HEK293 (cell line): ENCODE measurements at regions not wholly inside any gene's neighbourhood (a gene's known extent, or its start where the extent isn't known, plus 50 kb on each side); places are given as distances from the start of the nearest gene placed in this dataset.

Experiments
- PRDM1 ChIP-seq: fragments of 450-650 bp; formaldehyde crosslinking; IDR thresholded peaks from 2 replicates; pipeline ENCODE4; 2016; ENCODE audit warnings: missing biosample characterization, missing genetic modification characterization
- YY1 ChIP-seq: fragments of 450-650 bp; formaldehyde crosslinking; IDR thresholded peaks from 2 replicates; pipeline ENCODE4 v1.5.1; 2018; ENCODE audit warnings: missing biosample characterization, missing genetic modification characterization
- ZNF146 ChIP-seq: fragments of 450-650 bp; formaldehyde crosslinking; IDR thresholded peaks from 2 replicates; pipeline ENCODE4 v1.5.1; 2016; ENCODE audit warnings: missing biosample characterization, missing genetic modification characterization
- ZNF292 ChIP-seq: fragments of 450-650 bp; formaldehyde crosslinking; IDR thresholded peaks from 2 replicates; pipeline ENCODE4 v1.5.1; 2016; ENCODE audit warnings: low read depth, missing biosample characterization, missing genetic modification characterization, borderline replicate concordance
- ZNF404 ChIP-seq: fragments of 450-650 bp; formaldehyde crosslinking; IDR thresholded peaks from 2 replicates; pipeline ENCODE4 v1.5.1; 2017; ENCODE audit warnings: missing biosample characterization, missing genetic modification characterization
- ZNF530 ChIP-seq: fragments of 450-650 bp; formaldehyde crosslinking; IDR thresholded peaks from 2 replicates; pipeline ENCODE4 v1.5.1; 2016; ENCODE audit warnings: low read depth, missing biosample characterization, missing genetic modification characterization
- ZNF571 ChIP-seq: fragments of 450-650 bp; formaldehyde crosslinking; IDR thresholded peaks from 2 replicates; pipeline ENCODE4 v1.5.0; 2017; ENCODE audit warnings: missing biosample characterization, missing genetic modification characterization
- ZNF670 ChIP-seq: fragments of 450-650 bp; formaldehyde crosslinking; IDR thresholded peaks from 2 replicates; pipeline ENCODE4 v1.5.1; 2016; ENCODE audit warnings: missing biosample characterization, missing genetic modification characterization, low read depth
- ZNF777 ChIP-seq: fragments of 450-650 bp; formaldehyde crosslinking; IDR thresholded peaks from 2 replicates; pipeline ENCODE4 v1.5.1; 2017; ENCODE audit warnings: missing biosample characterization, missing genetic modification characterization, borderline replicate concordance
- TF ChIP-seq, protein P1 (sequence below): fragments of 450-650 bp; formaldehyde crosslinking; IDR thresholded peaks from 2 replicates; pipeline ENCODE4 v1.5.1; 2016; ENCODE audit warnings: missing biosample characterization, missing genetic modification characterization
- TF ChIP-seq, protein P2 (sequence below): fragments of 450-650 bp; formaldehyde crosslinking; IDR thresholded peaks from 2 replicates; pipeline ENCODE4 v1.5.1; 2016; ENCODE audit warnings: missing biosample characterization, missing genetic modification characterization, low read depth
- TF ChIP-seq, protein P3 (sequence below): fragments of 450-650 bp; formaldehyde crosslinking; optimal IDR thresholded peaks from 2 replicates; pipeline ENCODE3; 2016; ENCODE audit warnings: missing biosample characterization, mild to moderate bottlenecking, missing genetic modification characterization
- TF ChIP-seq, protein P4 (sequence below): IDR thresholded peaks from 2 replicates; pipeline ENCODE4 v1.6.1; 2011; ENCODE audit warnings: mild to moderate bottlenecking, low read depth, low read length, borderline replicate concordance
- TF ChIP-seq, protein P5 (sequence below): fragments of 450-650 bp; formaldehyde crosslinking; IDR thresholded peaks from 2 replicates; pipeline ENCODE4 v1.5.1; 2017; ENCODE audit warnings: missing biosample characterization, missing genetic modification characterization

DNA sequence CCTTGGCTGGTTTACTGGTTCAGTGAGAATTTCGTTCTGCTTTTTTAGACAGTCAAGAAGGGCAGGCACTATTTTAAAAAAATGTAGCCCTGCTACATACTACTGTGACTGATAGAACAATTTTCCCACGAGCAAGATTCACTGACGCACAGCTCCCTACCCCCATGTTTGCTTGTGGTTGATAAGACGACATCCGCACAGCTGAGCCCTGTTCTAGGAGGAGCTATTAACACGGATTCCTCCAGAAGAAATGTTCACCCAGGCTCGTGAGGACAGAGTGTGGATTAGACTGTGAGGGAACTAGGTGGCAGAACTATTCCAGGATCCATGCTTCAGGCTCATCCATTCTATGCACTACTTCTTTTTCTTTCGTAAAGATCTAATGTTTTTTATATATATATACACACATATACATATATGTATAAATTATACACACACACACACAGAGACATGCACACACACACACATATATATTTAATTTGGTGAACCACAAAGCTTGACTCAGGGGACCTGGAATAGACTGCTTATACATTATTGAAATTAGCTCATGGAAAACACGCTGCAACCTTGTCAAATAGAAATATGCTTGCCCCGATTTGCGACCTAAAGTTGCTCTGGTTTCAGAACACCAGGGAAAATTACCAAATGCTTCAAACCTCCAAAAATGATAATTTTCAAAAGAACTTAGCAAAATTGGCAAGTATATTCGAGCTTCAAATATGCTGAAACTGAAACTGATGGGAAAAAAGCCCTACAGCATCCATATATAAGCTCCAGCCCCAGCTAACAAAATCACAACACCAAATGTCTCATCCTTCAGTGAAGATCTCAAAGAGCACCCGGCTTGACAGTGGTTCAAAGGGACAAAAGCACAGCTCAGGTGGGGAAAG, 370.4 kb downstream of the SOCS6 start:
- TF ChIP-seq PRDM1 (tag by site-specific recombination) (no peak), YY1 (tag by site-specific recombination) (no peak), ZNF777 (tag by site-specific recombination) (no peak), ZNF146 (no peak), ZNF670 (tag by site-specific recombination) (no peak), ZNF530 (no peak), ZNF404 (tag by site-specific recombination) (no peak), ZNF292 (tag by site-specific recombination) (no peak), ZNF571 (tag by site-specific recombination) (no peak)
- TF ChIP-seq, protein P1, sequence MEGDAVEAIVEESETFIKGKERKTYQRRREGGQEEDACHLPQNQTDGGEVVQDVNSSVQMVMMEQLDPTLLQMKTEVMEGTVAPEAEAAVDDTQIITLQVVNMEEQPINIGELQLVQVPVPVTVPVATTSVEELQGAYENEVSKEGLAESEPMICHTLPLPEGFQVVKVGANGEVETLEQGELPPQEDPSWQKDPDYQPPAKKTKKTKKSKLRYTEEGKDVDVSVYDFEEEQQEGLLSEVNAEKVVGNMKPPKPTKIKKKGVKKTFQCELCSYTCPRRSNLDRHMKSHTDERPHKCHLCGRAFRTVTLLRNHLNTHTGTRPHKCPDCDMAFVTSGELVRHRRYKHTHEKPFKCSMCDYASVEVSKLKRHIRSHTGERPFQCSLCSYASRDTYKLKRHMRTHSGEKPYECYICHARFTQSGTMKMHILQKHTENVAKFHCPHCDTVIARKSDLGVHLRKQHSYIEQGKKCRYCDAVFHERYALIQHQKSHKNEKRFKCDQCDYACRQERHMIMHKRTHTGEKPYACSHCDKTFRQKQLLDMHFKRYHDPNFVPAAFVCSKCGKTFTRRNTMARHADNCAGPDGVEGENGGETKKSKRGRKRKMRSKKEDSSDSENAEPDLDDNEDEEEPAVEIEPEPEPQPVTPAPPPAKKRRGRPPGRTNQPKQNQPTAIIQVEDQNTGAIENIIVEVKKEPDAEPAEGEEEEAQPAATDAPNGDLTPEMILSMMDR = no peak
- TF ChIP-seq, protein P2, sequence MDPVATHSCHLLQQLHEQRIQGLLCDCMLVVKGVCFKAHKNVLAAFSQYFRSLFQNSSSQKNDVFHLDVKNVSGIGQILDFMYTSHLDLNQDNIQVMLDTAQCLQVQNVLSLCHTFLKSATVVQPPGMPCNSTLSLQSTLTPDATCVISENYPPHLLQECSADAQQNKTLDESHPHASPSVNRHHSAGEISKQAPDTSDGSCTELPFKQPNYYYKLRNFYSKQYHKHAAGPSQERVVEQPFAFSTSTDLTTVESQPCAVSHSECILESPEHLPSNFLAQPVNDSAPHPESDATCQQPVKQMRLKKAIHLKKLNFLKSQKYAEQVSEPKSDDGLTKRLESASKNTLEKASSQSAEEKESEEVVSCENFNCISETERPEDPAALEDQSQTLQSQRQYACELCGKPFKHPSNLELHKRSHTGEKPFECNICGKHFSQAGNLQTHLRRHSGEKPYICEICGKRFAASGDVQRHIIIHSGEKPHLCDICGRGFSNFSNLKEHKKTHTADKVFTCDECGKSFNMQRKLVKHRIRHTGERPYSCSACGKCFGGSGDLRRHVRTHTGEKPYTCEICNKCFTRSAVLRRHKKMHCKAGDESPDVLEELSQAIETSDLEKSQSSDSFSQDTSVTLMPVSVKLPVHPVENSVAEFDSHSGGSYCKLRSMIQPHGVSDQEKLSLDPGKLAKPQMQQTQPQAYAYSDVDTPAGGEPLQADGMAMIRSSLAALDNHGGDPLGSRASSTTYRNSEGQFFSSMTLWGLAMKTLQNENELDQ (tag by site-specific recombination) = no peak
- TF ChIP-seq, protein P3, sequence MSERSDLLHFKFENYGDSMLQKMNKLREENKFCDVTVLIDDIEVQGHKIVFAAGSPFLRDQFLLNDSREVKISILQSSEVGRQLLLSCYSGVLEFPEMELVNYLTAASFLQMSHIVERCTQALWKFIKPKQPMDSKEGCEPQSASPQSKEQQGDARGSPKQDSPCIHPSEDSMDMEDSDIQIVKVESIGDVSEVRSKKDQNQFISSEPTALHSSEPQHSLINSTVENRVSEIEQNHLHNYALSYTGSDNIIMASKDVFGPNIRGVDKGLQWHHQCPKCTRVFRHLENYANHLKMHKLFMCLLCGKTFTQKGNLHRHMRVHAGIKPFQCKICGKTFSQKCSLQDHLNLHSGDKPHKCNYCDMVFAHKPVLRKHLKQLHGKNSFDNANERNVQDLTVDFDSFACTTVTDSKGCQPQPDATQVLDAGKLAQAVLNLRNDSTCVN (tag by site-specific recombination) = no peak
- TF ChIP-seq, protein P4, sequence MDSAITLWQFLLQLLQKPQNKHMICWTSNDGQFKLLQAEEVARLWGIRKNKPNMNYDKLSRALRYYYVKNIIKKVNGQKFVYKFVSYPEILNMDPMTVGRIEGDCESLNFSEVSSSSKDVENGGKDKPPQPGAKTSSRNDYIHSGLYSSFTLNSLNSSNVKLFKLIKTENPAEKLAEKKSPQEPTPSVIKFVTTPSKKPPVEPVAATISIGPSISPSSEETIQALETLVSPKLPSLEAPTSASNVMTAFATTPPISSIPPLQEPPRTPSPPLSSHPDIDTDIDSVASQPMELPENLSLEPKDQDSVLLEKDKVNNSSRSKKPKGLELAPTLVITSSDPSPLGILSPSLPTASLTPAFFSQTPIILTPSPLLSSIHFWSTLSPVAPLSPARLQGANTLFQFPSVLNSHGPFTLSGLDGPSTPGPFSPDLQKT = no peak
- TF ChIP-seq, protein P5, sequence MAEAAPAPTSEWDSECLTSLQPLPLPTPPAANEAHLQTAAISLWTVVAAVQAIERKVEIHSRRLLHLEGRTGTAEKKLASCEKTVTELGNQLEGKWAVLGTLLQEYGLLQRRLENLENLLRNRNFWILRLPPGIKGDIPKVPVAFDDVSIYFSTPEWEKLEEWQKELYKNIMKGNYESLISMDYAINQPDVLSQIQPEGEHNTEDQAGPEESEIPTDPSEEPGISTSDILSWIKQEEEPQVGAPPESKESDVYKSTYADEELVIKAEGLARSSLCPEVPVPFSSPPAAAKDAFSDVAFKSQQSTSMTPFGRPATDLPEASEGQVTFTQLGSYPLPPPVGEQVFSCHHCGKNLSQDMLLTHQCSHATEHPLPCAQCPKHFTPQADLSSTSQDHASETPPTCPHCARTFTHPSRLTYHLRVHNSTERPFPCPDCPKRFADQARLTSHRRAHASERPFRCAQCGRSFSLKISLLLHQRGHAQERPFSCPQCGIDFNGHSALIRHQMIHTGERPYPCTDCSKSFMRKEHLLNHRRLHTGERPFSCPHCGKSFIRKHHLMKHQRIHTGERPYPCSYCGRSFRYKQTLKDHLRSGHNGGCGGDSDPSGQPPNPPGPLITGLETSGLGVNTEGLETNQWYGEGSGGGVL (tag by site-specific recombination) = no peak
